GM18519 (cell line): ENCODE measurements at regions not wholly inside any gene's neighbourhood (a gene's known extent, or its start where the extent isn't known, plus 50 kb on each side); places are given as distances from the start of the nearest gene placed in this dataset.

ENCODE experiments used
- ATAC-seq: cut with Tn5 transposase; IDR thresholded peaks from one replicate; pipeline ENCODE4 v1.9.1; 2021; ENCODE audit warnings: mild to moderate bottlenecking, moderate library complexity; ENCODE audit not compliant: unreplicated experiment, low FRiP score

DNA sequence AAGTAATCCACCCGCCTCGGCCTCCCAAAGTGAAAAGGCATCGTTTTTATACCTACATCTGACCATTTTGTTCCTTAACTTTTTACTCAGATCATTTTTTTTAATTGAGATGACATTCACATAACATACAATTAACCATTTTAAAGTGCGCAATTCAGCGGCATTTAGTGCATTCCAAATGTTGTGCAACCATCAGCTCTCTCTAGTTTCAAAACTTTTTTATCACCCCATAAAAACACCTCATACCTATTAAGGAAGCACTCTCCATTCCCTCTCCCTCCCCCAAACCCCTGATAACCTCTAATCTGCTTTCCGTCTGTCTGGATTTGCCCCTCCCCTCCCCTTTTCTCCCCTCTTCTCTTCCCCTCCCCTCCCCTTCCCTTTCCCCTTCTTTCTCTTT, 310.1 kb downstream of the UACA start:
- ATAC-seq = no peak

DNA sequence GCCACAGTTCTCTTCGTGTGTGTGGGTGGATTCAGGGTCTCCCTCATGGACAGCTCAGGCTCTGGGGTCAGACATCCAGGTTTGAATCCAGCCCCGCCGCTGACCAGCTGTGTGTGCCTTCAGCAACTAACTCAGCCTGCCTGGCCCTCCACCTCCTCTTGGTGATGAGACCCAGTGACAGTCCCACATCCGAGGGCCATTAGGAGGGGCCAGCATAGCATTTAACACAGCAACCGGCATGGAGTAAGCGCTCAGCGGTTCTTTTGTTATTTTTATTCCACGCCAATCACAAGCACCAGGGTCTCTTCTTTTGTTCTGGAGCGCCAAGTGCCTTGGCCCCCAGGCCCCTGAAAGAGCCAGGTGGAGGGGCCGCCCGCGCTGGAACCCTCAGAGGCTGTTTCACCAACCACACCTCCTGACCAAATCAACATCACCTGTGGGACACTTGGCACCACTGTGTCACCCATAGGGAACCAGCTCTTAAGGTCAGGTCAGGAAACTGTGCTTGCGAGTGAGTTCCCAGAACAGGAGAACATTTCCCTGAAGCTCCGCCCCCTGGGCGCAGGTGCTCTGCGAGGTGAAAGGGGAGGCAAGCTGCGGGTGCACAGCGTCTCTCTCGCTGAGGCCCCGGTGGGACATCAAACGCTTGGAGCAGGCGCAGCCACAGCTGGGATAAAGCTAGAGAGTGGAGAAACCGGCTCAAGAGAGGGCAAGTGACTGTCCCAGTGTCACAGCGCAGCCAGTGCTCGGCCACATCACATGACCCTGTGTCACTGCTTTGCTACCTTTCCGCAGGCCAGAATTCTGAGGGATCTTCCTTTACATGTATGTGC, 311.3 kb downstream of the UACA start:
- ATAC-seq = no peak

DNA sequence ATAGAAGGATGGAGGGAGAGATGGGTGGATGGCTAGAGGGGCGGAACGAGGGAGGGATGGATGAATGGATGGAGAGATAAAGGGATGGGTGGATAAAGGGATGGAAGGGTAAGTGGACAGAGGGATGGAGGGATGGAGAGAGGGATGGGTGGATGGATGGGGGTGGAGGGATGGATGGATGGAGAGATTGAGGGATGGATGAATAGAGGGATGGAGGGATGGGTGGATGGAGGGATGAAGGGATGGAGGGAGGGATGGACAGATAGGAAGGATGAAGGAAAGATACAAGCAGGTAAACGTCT, 313.3 kb downstream of the UACA start:
- ATAC-seq = no peak

DNA sequence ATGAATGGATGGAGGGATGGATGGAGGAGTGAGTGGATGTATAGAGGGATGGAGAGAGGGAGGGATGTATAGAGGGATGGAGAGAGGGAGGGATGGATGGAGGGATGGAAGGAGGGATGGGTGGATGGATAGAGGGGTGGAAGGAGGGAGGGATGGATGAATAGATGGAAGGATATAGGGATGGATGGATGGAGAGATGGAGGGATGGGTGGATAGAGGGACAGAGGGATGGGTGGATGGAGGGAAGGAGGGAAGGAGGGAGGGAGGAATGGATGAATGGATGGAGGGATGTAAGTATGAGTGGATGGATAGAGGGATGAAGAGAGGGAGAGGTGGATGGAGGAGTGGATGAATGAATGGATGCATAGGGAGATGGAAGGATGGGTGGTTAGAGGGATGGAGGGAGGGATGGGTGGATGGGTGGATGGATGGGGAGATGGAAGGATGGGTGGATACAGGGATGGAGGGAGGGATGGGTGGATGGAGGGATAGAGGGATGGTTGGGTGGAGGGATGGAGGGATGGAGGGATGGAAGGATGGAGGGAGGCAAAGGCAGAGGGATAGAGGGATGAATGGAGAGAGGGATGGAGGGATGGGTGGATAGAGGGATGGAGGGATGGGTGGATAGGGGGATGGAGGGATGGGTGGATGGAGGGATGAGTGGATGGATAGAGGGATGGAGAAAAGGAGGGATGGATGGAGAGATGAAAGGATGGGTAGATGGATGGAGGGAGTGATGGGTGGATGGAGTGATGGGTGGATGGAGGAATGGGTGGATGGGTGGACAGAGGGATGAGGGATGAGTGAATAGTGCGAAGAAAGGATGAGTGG, 313.8 kb downstream of the UACA start:
- no peak for ATAC-seq

DNA sequence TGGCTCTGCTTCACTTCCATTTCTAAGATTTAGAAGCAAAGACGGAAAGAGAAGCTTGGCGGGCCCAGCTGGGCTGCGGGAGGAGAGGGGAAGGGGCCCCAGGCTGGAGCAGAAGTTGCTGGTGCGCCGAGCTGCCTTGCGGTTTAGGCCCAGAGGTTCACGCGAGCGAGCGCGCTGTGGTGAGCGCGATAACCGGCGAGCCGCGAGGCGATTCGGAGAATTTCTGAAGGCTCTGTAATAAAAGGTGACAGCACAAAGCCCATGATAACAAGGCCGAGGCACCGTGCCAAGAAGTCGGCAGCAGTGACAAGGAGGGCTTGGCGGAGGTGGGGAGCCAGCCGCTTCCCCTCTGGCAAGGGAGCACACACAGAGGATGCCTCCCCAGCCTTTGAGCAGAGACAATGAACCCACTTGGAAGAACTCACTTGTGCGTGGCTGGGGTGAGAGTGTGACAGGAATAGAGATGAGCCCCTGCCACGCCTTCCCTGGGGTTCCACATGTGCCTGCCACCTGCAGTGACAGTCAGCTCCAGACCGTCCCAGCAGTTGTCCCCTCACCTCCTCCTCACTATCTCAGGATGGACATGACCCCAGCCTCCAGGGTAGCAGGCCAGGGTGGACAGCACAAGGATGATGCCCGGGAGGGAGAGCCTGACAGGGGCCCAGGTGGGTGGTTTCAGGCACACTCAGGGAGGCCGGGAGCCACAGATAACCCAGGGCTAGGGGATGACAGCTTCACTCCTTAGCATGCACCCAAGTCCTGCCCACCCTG, 315.2 kb downstream of the UACA start:
- no peak for ATAC-seq

DNA sequence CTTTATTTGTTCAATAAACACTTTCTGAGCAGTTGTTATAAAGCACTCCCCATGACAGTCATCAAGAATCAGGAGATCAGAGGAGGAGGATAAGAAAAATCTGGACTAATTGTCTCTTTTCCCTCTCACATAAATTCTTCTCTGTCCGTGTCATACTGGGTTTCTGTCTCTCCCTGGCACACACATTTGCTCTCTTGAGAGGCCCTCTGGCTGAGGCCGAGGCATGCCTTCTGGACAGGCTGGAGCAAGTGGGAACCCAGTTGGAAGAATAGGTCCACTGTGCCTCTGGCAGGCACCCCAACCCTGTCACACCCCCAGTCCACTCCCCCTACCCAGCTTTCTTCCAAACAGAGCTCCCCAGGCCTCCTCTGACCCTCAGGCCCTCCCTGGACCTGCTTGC, 315.8 kb downstream of the UACA start:
- ATAC-seq = no peak

DNA sequence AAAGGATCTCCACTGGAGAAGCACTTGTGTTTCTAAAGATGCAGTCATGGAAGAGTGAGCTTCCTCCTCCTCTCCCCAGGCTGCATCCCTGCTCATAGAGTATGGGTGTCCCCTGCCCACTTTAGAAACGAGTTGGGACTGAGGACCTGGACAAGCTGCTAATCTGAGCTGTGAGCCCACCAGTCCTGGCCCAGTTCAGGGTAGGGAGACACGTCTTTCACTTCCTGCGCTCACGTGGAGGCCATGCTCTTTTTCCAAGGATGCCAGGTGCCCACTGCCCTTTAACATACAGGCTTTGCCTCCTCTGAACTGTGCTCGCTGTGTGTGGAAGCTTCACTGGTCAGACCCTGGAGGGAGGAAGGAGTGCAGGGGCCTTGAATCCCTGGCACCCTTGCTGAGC, 316.3 kb downstream of the UACA start:
- no peak for ATAC-seq

DNA sequence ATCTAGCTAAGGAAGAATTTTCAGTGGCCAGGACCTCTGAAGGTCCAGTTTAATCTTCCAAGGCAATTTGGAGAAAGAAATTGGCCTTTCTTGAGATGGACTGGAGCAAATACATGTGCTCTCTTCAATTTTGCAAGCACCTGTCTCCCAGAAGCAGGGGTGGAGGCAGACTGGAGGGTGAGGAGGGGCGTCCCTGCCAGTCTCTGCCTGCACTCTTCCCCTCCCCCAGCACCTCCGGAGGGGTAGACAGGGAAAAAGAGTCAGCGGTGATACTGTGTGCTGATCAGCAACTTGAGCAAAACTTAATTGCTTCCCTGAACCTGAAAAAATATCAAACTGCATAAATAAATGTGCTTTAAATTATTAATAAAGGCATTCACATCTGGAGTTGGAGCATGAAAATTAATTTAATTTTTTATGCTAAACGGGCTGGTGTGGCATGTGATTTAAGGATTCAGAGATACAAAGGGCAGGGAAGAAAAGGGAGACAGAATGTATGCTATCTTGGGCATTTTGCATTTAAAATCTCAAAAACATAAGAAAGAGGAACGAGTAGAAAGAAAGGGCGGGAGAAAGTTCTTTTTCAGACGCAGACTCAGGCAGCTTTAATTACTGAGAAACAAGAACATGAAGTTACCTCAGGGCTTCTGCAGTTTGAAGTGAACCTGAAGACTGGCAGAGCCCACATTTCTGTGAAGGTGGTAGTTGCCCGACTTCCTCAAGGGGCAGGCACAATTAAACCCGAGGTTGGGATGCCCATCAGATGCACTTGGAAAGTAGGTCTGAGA, 319.7 kb downstream of the UACA start:
- no peak for ATAC-seq

DNA sequence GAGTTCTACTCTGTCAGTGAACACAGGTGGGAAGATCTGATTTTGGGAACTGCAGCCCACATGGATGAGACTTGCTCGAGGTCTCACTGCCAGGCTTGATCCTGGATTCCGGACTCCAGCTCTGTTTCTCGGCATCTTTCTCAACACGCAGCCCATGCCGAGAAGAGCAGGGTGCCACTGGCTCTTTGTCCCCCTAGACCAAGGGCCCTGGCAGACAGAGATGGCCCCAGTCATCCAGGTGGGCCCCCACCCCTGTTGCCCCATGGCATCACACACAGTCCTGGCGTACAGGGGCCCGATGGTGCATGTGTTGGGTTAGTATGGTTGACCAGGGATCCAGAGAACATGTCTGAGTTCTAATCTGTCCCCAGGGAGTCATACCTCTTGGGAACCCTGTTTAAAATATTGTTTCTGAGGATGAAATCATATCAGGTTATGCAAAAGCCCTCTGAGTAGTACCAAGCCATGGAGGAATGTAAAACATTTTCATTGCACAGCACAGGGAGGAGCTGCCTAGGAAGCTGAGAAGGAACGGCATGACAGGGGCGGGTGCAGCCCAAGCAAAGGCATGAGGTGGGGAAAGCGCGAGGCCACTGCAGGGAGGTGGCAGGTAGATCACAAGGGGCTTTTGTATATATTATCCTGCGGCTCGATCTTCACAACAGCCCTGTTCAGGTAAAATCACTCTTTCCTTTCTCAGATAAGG, 320.6 kb downstream of the UACA start:
- ATAC-seq = no peak

DNA sequence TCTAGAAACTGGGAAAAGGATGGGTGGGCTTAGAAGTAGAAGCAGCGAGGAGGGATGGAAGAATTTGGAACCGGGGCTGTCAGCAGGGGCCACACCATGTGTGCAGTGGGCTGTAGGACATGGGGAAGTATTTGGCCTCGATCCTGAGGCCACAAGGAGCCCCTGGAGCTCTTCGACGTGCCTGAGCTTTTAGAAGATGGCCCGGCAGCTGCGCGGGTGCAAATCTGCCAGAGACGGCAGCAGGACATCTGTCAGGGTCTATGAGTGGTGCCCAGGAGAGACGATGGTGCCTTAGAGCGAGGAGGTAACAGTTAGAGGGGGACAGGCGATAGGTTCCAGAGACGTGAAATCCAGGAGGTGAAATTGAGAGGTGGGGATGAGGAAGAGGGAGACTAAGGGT, 321.1 kb downstream of the UACA start:
- ATAC-seq = no peak

DNA sequence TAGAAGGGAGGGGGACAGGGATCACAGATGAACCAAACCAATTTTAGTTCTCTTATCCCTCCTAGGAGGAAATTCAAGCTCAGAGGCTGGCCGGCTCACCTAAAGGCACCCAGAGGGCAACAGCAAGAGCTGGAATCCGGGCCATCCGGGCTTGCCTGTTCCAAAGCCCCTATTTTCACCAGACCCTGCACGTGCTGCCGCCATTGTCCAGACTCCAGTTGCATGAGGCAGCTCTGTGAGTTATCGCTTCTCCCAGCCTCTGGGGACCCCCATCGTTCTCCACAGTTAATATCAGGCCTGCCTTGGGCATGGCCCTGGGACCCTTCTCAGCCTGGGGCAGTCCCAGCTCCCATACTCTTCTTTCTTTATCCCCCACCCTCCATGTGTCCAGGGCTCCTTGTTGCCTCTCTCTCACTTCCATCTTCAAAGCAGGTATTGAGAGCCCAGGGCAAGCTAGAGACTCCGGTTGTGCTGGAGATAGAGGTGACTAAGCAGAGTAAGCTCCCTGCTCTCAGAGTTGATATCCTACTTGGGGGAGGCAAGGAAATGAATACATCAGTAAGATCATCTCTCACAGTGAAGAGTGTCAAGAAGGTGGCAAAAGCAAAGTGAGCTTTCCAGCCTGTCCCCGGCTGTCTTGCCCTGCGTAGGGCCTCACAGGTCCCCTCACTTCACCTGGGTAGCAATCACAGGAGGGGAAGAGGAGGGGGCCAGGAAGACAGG, 322.8 kb downstream of the UACA start:
- ATAC-seq = no peak

DNA sequence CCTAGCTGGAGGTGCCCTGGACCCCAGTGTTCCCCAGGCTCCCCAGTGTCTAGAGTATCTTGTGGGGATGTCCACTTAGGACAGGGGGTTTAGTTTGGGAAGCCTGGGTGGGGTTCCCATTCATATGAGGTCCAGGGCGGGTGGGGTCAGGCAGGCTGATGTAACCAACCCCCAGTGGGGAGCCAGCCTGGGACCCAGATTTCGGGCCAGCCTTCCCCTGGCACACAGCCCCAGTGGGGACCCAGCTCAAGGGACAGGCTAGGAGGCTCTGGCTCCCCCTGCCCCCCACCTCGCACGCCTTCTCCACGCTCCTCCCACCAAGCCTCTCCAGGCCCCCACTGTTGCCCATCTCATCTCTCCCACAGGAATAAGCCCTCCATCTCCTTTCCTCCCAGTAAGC, 323.5 kb downstream of the UACA start:
- ATAC-seq = no peak

DNA sequence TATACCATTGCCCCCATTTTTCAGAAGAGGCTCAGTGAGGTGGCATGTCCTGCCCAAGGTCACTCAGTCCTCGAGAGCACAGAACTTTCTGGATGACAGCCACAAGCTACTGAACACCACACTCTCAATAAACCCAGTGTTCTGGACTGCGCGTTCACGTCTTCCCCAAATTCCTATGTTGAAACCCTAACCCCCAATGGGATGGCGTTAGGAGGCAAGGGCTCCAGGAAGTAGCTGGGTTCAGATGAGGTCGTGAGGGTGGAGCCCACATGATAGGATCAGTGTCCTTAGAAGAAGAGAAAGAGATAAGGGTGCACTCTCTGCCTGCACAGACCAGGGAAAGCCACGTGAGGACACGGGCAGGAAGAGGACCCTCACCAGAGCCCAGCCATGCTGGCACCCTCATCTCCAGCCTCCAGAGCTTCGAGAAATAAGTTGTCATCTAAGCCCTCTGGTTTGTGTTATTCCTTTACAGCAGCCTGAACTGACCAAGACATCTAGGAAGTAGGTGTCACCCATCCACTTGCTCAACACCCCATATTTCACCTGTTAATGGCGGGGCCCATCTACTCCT, 324.0 kb downstream of the UACA start:
- ATAC-seq = no peak

DNA sequence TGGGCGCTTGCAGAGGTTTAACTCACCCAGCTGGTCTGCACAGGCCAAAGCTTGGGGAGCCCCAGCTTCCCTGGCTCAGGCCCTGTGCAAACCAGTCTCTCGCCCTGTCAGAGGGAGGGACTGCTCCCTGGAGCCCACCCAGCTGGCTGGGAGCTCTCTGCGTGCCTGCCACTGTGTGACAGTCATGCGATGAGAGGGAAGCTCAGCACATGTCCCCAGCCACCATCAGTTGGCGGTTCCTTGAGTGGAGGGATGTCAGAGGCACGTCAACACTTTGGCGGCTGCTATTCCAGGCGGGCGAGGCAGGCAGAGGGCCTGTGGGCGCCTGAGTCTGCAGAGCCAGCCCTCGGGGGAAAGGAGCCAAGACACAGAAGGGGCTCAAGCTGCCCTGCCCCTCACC, 324.6 kb downstream of the UACA start:
- no peak for ATAC-seq

DNA sequence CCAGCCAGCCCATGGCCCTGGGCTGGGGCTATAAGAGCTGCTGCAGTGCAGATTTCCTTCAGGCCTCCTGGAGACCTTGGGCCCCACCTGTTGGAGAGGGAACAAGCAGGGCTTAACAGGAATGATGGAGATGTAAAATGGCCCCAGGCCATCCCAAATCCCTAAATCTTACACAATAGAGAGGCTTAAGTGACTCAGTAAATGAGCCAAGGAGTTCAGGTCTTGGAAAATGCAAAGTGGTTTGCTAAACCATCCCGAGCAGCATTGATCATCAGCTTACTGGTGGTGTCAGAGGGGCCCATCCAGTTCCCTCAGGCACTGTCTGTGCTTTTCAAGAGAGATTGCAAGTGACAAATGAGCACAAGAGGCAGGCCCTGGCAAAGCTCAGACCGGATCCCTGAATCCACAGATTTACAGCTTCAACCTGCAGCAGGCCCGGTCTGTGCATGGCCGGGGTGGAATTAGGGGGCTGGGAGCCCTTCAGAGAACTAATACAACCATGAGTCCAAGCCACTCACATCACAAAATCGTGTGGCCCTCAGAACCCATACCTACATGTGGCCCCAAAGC, 325.4 kb downstream of the UACA start:
- no peak for ATAC-seq

DNA sequence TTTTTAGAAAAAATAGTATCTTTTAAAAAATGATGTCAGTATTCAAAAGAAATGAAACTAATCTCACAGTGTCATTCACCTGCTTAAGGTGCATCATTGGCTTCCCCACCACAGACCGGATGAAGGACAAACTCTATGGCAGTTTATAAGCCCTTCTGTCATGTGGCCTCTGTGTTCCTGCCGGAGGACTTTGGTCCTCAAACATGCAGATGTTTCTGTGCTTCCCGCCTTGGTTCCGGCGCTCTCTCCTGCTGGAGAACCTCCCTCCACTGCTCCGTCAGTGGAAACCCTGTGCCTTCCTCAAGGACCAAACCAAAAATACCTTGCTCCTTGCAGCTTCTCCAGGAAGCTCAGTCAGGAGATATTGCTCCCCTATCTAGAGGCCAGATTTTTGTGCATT, 326.3 kb downstream of the UACA start:
- ATAC-seq = no peak

DNA sequence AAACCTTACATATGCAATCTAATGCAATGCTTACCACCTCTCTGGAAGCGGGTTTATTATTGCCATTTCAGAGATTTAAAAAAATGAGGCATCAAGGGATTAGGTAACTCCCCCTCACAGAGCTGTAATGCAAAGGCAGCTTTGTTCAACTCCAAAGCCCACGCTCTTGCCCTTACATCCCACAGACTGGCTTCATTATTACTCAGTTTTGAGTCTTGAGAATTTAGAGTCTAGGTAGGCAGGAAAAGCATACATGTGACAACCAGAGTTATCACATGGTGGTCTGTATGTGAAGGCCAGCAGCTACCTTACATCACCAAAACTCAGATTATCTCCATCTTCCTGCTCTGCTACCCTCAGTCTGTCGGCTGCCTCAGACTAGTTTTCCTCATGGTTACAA, 326.9 kb downstream of the UACA start:
- ATAC-seq = no peak

DNA sequence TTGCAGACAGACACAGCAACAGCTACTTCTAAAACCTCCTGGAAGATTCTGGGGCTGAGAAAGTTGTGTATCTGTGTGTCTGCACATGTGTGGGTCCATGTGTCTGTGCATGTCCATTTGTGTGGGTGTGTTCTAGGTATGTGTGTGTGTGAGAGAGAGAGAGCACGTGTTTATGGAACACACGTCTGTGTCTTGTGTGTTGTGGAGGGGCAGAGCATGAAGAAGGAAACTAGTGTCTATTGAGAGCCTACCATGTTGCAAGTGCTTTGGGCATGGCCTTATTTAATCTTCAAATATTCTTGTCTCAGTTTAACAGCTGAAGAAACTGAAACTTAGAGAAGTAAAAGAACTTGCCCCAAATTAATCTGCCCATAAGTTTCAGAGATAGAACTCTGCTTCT, 327.5 kb downstream of the UACA start:
- ATAC-seq = no peak

DNA sequence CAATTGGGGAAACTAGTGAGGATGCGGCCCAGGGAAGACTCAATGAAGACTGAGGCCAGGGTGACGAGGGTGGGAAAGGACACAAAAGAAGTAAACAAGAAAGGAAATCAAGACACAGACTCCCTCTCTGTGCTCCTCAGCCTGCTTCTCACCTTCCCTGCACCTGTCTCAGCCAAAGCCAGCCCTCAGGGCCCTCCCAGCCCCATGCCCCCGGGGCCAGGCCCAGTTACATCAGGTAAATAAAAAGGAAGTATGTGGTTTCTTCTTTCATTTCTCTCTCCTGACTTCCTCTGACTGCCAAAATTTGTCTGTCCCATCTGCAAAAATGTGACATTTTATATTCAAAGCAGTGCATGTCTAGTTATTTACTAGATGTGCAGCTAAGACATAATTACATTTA, 328.0 kb downstream of the UACA start:
- ATAC-seq = no peak
